Fibroblast of lung (primary cell): ENCODE measurements at regions not wholly inside any gene's neighbourhood (a gene's known extent, or its start where the extent isn't known, plus 50 kb on each side); places are given as distances from the start of the nearest gene placed in this dataset.

Experiments
- EZH2 ChIP-seq: IDR thresholded peaks from 2 replicates; pipeline ENCODE4 v1.5.1; 2012; ENCODE audit warnings: low read length, control low read depth, mild to moderate bottlenecking; ENCODE audit errors: missing control alignments
- TF ChIP-seq, protein P1 (sequence below), 2 donors: IDR thresholded peaks in 1 of 2; conservative IDR thresholded peaks in 1 of 2; 1 replicate in 1 of 2; 2 replicates in 1 of 2; pipeline ENCODE4 v1.5.1; 2011 to 2012; ENCODE audit warnings: low read length in 2 of 2, control low read depth in 1 of 2, inconsistent platforms in 1 of 2, low read depth in 1 of 2, mild to moderate bottlenecking in 1 of 2

GRCh38 chr11:98740321-98740720 lies 280.4 kb upstream of the CNTN5 start:
- TF ChIP-seq EZH2, result no peak
- TF ChIP-seq, protein P1, sequence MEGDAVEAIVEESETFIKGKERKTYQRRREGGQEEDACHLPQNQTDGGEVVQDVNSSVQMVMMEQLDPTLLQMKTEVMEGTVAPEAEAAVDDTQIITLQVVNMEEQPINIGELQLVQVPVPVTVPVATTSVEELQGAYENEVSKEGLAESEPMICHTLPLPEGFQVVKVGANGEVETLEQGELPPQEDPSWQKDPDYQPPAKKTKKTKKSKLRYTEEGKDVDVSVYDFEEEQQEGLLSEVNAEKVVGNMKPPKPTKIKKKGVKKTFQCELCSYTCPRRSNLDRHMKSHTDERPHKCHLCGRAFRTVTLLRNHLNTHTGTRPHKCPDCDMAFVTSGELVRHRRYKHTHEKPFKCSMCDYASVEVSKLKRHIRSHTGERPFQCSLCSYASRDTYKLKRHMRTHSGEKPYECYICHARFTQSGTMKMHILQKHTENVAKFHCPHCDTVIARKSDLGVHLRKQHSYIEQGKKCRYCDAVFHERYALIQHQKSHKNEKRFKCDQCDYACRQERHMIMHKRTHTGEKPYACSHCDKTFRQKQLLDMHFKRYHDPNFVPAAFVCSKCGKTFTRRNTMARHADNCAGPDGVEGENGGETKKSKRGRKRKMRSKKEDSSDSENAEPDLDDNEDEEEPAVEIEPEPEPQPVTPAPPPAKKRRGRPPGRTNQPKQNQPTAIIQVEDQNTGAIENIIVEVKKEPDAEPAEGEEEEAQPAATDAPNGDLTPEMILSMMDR (conservative IDR thresholded peaks at IDR 0.05 in 1 of 2, IDR thresholded peaks at IDR 0.05 in 1 of 2; ENCODE audit: low read depth in 1 of 2, low read length in 2 of 2), result no peak
